HEK293 (cell line): ENCODE measurements at regions not wholly inside any gene's neighbourhood (a gene's known extent, or its start where the extent isn't known, plus 50 kb on each side); places are given as distances from the start of the nearest gene placed in this dataset.

Experiments used
- CTCF ChIA-PET: fragments of 350-600 bp; formaldehyde crosslinking; extraction: SDS; loops from one replicate; lab custom pipeline; 2021; ENCODE audit warnings: antibody characterized with exemption; lab: Yijun Ruan, JAX
- POLR2A ChIA-PET: fragments of 300-600 bp; formaldehyde crosslinking; extraction: SDS; loops from one replicate; lab custom pipeline; 2020; ENCODE audit warnings: antibody characterized with exemption, inconsistent platforms; lab: Yijun Ruan, JAX
- H3K27ac ChIP-seq: fragments of 200-500 bp; sonication (Bioruptor generic); 2 replicates; pipeline ENCODE4 v1.5.1; 2014; ENCODE audit warnings: low read depth, low read length, control low read depth, inconsistent platforms; ENCODE audit errors: extremely low read depth
- H3K36me3 ChIP-seq, 2 experiments: fragments of 200-500 bp in 1 of 2; sonication (Bioruptor generic) in 1 of 2; 1 replicate in 1 of 2; 2 replicates in 1 of 2; pipeline ENCODE4 v1.5.1; 2014 to 2017; ENCODE audit warnings: inconsistent platforms in 2 of 2, low read length in 2 of 2; ENCODE audit not compliant: control insufficient read depth in 2 of 2, insufficient read depth in 1 of 2
- H3K4me1 ChIP-seq: fragments of 200-500 bp; sonication (Bioruptor generic); 2 replicates; pipeline ENCODE4 v1.5.1; 2014; ENCODE audit warnings: mild to moderate bottlenecking, low read length, inconsistent platforms; ENCODE audit not compliant: control insufficient read depth, insufficient read depth
- H3K4me3 ChIP-seq: 2 replicates; pipeline ENCODE4 v1.5.1; 2011; ENCODE audit warnings: low read depth, mild to moderate bottlenecking, control low read depth, low read length, moderate library complexity
- H3K9me3 ChIP-seq: fragments of 200-500 bp; sonication (Bioruptor generic); 2 replicates; pipeline ENCODE4 v1.5.1; 2014; ENCODE audit warnings: low read depth, low read length, inconsistent platforms; ENCODE audit not compliant: control insufficient read depth, insufficient read depth
- BCL11A ChIP-seq: fragments of 450-650 bp; formaldehyde crosslinking; IDR thresholded peaks from 2 replicates; pipeline ENCODE4 v1.5.1; 2016; ENCODE audit warnings: low read depth, missing biosample characterization, missing genetic modification characterization
- KLF16 ChIP-seq: fragments of 450-650 bp; formaldehyde crosslinking; IDR thresholded peaks from 2 replicates; pipeline ENCODE4 v1.5.1; 2017; ENCODE audit warnings: missing biosample characterization, missing genetic modification characterization
- RBAK ChIP-seq: fragments of 450-650 bp; formaldehyde crosslinking; IDR thresholded peaks from 2 replicates; pipeline ENCODE4 v1.5.1; 2016; ENCODE audit warnings: missing biosample characterization, missing genetic modification characterization
- SETDB1 ChIP-seq: IDR thresholded peaks from one replicate; pipeline ENCODE4 v1.6.1; 2017; ENCODE audit warnings: mild to moderate bottlenecking, low read length, moderate library complexity, mixed read lengths; ENCODE audit not compliant: insufficient read length
- SP7 ChIP-seq: fragments of 450-650 bp; formaldehyde crosslinking; IDR thresholded peaks from 2 replicates; pipeline ENCODE4 v1.5.1; 2016; ENCODE audit warnings: missing biosample characterization, missing genetic modification characterization
- WT1 ChIP-seq: fragments of 450-650 bp; formaldehyde crosslinking; IDR thresholded peaks from 2 replicates; pipeline ENCODE4 v1.5.1; 2016; ENCODE audit warnings: missing biosample characterization, missing genetic modification characterization
- ZBTB11 ChIP-seq: fragments of 450-650 bp; formaldehyde crosslinking; conservative IDR thresholded peaks from 2 replicates; pipeline ENCODE4 v1.5.1; 2016; ENCODE audit warnings: low read depth, missing biosample characterization, missing genetic modification characterization
- ZBTB48 ChIP-seq: fragments of 450-650 bp; formaldehyde crosslinking; IDR thresholded peaks from 2 replicates; pipeline ENCODE4 v1.5.1; 2016; ENCODE audit warnings: missing biosample characterization, missing genetic modification characterization
- ZBTB7A ChIP-seq: fragments of 450-650 bp; formaldehyde crosslinking; IDR thresholded peaks from 2 replicates; pipeline ENCODE4 v1.5.1; 2016; ENCODE audit warnings: low read depth, missing biosample characterization, missing genetic modification characterization
- ZIC2 ChIP-seq: fragments of 450-650 bp; formaldehyde crosslinking; IDR thresholded peaks from 2 replicates; pipeline ENCODE4 v1.5.1; 2016; ENCODE audit warnings: missing biosample characterization, missing genetic modification characterization
- ZNF19 ChIP-seq: fragments of 450-650 bp; formaldehyde crosslinking; IDR thresholded peaks from 2 replicates; pipeline ENCODE4; 2016; ENCODE audit warnings: missing biosample characterization, missing genetic modification characterization, low read depth
- ZNF302 ChIP-seq: fragments of 450-650 bp; formaldehyde crosslinking; IDR thresholded peaks from 2 replicates; pipeline ENCODE4 v1.5.1; 2016; ENCODE audit warnings: missing biosample characterization, missing genetic modification characterization, low read depth
- ZNF366 ChIP-seq: fragments of 450-650 bp; formaldehyde crosslinking; conservative IDR thresholded peaks from 2 replicates; pipeline ENCODE4 v1.5.1; 2016; ENCODE audit warnings: missing biosample characterization, missing genetic modification characterization
- ZNF433 ChIP-seq: fragments of 450-650 bp; formaldehyde crosslinking; IDR thresholded peaks from 2 replicates; pipeline ENCODE4 v1.5.1; 2016; ENCODE audit warnings: missing biosample characterization, missing genetic modification characterization, low read depth
- ZNF521 ChIP-seq: fragments of 450-650 bp; formaldehyde crosslinking; IDR thresholded peaks from 2 replicates; pipeline ENCODE4 v1.5.1; 2017; ENCODE audit warnings: missing biosample characterization, mild to moderate bottlenecking, missing genetic modification characterization
- ZNF585B ChIP-seq: fragments of 450-650 bp; formaldehyde crosslinking; IDR thresholded peaks from 2 replicates; pipeline ENCODE4 v1.5.1; 2016; ENCODE audit warnings: missing biosample characterization, missing genetic modification characterization
- ZNF677 ChIP-seq: fragments of 450-650 bp; IDR thresholded peaks from 2 replicates; pipeline ENCODE4 v1.5.0; 2018; ENCODE audit warnings: missing biosample characterization, mild to moderate bottlenecking, missing genetic modification characterization, moderate library complexity
- ZNF701 ChIP-seq: fragments of 450-650 bp; formaldehyde crosslinking; IDR thresholded peaks from 2 replicates; pipeline ENCODE4 v1.5.1; 2016; ENCODE audit warnings: missing biosample characterization, missing genetic modification characterization
- ZNF792 ChIP-seq: fragments of 450-650 bp; formaldehyde crosslinking; IDR thresholded peaks from 2 replicates; pipeline ENCODE4 v1.5.1; 2016; ENCODE audit warnings: missing biosample characterization, missing genetic modification characterization
- ZNF830 ChIP-seq: fragments of 450-650 bp; IDR thresholded peaks from 2 replicates; pipeline ENCODE4 v1.5.0; 2018; ENCODE audit warnings: missing biosample characterization, missing genetic modification characterization, low read depth, mild to moderate bottlenecking, moderate library complexity
- ZNF843 ChIP-seq: fragments of 450-650 bp; formaldehyde crosslinking; IDR thresholded peaks from 2 replicates; pipeline ENCODE4 v1.5.1; 2016; ENCODE audit warnings: missing biosample characterization, missing genetic modification characterization
- TF ChIP-seq, protein P1 (sequence below): fragments of 450-650 bp; formaldehyde crosslinking; IDR thresholded peaks from 2 replicates; pipeline ENCODE4 v1.5.1; 2017; ENCODE audit warnings: missing biosample characterization, missing genetic modification characterization

GRCh38 chr16:31664683-31665482, 137.2 kb downstream of the AHSP start:
- Histone ChIP-seq H3K9me3 (no peaks in the 10 kb centered on the region), H3K4me3 (no peak overlapping the region), H3K4me1 (no peaks in the 10 kb centered on the region), H3K27ac (no peak overlapping the region)
- CTCF ChIA-PET = no interaction called here
- TF ChIP-seq ZNF701 (no peak), KLF16 (tag by site-specific recombination) (no peak), ZBTB7A (tag by site-specific recombination) (no peak), ZNF19 (tag by site-specific recombination) (no peak), ZNF677 (tag by site-specific recombination) (no peak), ZNF792 (tag by site-specific recombination) (no peak), SP7 (tag by site-specific recombination) (no peak), ZIC2 (tag by site-specific recombination) (no peak)
- TF ChIP-seq, protein P1, sequence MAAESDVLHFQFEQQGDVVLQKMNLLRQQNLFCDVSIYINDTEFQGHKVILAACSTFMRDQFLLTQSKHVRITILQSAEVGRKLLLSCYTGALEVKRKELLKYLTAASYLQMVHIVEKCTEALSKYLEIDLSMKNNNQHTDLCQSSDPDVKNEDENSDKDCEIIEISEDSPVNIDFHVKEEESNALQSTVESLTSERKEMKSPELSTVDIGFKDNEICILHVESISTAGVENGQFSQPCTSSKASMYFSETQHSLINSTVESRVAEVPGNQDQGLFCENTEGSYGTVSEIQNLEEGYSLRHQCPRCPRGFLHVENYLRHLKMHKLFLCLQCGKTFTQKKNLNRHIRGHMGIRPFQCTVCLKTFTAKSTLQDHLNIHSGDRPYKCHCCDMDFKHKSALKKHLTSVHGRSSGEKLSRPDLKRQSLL (tag by site-specific recombination) = no peak
- TF ChIP-seq, all 188 proteins: peak for 0
- POLR2A ChIA-PET = no interaction called here
- no peaks in the 10 kb centered on the region for H3K36me3 ChIP-seq

DNA sequence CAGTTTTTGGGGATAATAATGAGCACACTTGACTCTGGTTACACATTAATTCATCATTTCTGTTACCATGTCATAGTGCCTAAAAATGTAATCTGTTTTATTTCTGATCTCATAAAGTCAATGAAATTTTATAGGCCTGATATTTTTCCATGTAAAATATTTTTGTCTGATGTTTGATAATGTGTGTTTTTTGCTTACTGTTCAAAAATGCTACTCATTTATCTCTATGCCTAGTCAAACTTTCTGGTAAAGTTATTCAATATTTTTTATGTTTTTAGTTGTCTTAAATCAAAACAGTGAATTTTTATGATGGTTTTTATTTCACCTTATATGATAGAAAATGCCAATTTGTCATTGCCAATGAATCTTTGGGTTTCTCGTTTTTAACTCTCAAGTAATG, 147.0 kb downstream of the AHSP start:
- CTCF ChIA-PET = no interaction called here
- TF ChIP-seq ZNF585B (tag by site-specific recombination) (no peak), SETDB1 (no peak), ZNF521 (tag by site-specific recombination) (no peak), RBAK (tag by site-specific recombination) (no peak), ZNF302 (tag by site-specific recombination) (no peak), ZNF366 (no peak), WT1 (tag by site-specific recombination) (no peak), ZNF433 (tag by site-specific recombination) (no peak), ZBTB11 (no peak), ZNF843 (tag by site-specific recombination) (no peak), BCL11A (no peak), ZBTB48 (tag by site-specific recombination) (no peak), ZNF830 (tag by site-specific recombination) (no peak)
- H3K9me3 ChIP-seq = no peaks in the 10 kb centered on the region

More for the DNA sequence above, 147.0 kb downstream of the AHSP start:
- H3K4me3 ChIP-seq = no peak overlapping the region
- no peak overlapping the region for H3K27ac ChIP-seq
- POLR2A ChIA-PET = no interaction called here
- H3K4me1 ChIP-seq = no peaks in the 10 kb centered on the region
- H3K36me3 ChIP-seq = no peaks in the 10 kb centered on the region
